ENCODE measurements at regions not wholly inside any gene's neighbourhood (a gene's known extent, or its start where the extent isn't known, plus 50 kb on each side); places are given as distances from the start of the nearest gene placed in this dataset.

DNA sequence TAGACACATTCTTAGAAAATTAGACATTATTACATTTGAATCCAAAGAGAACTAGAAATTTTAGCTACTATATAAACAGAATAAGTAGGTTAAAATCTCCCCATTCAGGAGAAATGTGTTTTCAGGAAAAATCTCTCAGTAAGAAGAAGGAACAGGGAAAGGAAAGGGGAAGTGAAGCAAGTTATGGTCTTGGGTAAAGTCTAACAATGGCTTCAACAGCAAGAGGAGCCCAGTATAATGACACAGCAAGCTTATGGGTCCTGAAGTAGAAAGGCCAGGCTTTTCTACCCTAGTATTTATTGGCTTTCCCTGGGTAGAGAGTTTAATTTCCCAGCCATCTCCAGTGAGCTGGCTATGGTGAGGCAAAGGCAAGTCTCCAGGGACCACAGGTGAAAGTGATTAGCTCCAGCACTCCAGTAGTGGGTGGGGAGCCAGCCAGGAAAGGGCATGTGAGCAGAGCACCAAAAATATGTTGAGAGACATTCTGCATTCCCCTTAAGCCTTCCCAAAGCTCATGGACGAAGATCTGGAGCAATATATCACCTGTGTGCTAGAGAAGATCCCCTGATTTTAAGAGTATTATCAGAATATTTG, 981.7 kb downstream of the NR2F1-AS1 start:
- no peak for DNase-seq

DNA sequence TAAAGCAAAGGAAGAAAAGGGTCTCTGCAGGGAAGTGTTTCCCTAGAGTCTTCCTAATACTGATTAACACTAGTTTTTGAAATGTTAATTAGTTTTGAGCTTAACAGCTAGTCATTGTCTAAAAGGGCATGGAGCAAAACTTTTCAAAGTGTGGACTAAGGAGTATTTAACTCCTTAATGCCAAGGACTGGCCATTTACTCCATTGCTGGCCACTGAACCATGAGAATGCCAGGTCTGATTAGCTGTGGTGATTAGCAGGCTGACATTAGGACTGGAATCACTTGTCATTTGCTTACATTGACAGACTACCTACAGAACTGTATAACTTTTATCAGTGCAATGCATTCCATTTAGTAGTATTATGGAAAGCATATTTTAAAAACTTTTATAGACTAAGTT, 987.0 kb downstream of the NR2F1-AS1 start:
- DNase-seq, result no peak

DNA sequence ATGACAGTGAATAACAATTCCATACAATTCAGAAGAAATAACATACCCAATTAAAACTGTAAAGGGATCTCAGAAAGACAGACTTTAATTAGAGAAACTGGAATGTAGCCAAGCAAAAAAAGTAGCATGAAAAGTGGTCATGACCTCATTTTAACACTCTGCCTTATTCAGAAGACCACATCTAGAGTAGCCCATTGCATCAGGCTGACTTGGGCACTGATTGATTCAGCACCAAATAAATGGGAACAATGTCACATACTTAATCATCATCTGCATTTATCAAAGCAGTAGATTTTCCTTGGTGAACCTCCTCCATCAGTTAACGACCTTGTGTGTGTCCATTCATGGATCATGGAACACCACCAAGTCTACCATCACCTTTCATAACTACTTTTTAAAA, 992.1 kb downstream of the NR2F1-AS1 start:
- no peak for DNase-seq

DNA sequence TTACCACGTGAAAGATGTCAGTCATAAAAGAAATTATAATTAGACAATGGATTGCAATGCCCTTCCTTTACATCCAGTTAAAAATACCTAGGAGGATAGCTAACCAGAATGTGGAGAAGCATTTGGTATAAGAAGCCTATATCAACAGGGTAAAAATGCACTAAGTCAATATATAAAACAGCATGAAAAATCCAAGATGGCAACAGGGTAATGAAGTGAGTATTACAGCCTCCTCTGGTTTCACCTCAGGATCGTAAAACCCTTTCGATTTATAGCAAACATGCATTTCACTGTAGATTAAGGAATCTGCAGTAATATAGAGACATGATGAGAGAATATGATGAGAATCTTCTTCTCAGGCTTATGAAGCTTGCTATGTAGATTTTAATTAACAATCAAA, 999.3 kb downstream of the NR2F1-AS1 start:
- no peak for DNase-seq

- DNase-seq, result no peak
Observed at GRCh38 chr5:92581249-92581648, 999.8 kb downstream of the NR2F1-AS1 start.

GRCh38 chr5:92580814-92581213, 1000.2 kb downstream of the NR2F1-AS1 start:
- DNase-seq, result no peak

- no peak for DNase-seq
Observed at GRCh38 chr5:92574023-92574422, 1007.0 kb downstream of the NR2F1-AS1 start.

DNA sequence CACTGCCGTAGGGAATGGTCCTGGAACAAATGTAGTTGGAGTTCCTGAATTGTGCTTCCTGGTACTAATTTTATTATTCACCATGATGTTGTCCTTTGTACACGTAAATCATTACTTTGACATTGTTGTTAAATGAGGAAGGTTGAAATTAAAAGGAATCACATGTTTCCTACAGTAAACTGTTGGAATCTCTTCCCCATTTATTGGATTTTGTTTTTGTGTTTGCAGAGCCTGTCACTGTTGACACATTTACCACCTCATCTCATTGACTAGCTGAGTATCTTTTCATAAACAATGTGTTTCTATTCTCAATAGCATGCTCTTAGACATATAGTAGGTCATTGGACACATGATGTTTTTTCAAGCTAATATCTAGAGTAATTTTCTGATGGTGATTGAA, 1012.5 kb downstream of the NR2F1-AS1 start:
- no peak for DNase-seq

GRCh38 chr5:92567831-92568450, 1013.1 kb downstream of the NR2F1-AS1 start:
- DNase-seq, result no peak

GRCh38 chr5:92566113-92566786, 1014.8 kb downstream of the NR2F1-AS1 start:
- DNase-seq, result no peak

DNA sequence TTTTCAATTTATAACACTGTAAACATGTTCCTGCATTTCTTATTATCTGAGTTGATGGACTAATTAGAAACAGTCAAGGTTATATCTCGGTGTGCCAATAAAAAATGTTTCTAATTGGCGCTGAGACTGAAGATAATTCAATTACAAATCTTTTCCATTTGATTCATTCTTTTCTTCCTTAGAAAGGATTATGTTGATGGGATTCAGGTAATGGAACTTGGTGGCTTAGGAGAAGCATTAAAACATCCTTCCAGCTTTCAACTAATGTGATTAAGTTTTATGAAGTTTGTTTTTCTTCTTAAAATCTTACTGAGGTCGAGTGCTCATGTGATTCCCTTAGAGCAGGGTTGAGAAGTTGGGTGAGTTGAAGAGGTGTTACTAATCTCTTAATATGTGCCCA, 1015.3 kb downstream of the NR2F1-AS1 start:
- DNase-seq, result no peak

- no peak for DNase-seq
Observed at GRCh38 chr5:92562065-92562464, 1019.0 kb downstream of the NR2F1-AS1 start.

DNA sequence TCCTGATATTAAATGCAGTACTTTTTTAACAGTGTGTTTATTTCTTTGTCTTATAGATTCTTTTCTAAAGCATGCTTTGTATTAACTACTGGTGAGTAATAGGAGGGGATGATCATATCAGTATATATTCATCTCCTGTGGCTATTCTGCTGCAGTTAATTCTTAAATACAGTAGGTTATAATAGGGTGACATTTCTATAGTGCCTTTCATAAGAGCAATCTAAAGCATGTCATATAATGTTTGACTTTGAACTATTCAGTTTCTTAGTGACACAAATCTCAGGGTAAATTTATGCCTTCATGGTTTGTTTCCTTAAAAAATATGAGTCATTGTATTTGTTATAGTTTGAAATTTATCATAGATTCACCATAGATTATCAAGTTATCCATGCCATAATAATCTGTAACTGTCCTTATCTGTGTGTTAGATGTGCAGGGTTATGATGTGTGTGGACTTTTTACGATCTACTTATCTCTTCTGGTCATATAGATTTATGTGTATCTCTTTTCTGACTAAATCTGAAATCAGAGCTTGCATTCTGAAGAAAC, 1019.5 kb downstream of the NR2F1-AS1 start:
- DNase-seq, result no peak

DNA sequence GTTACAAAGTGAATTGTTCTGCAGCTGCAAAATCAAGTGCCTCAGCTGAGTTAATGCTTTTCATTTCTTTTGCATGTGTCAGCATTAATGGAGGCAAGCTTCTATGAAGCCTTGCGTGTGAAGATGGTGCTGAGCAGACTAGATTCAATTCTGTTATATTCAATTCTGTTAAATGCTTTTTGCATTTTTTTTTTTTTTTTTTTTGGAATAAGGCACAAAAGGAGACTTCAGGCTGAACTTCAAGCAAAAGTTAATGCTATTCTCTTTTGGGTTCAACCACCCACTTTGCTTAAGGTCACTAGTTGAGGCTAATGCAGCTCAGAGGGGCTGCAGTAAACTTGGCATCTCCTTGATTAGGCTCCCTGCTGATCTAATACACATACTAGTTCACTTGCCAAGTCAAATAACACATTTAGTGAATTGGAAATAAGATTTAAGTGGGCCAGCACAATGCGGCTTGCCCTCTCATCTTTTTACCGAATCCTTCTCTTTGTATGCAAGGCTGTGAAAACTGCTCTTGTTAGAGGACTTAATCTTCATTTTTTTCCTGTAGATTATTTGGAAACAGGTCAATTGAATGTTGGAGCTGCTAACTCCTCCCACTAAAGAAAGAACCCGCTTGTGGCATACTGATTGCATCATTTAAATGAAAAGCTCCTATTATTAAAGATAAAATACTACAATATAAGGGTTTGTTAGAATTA, 1020.2 kb downstream of the NR2F1-AS1 start:
- DNase-seq, result no peak

DNA sequence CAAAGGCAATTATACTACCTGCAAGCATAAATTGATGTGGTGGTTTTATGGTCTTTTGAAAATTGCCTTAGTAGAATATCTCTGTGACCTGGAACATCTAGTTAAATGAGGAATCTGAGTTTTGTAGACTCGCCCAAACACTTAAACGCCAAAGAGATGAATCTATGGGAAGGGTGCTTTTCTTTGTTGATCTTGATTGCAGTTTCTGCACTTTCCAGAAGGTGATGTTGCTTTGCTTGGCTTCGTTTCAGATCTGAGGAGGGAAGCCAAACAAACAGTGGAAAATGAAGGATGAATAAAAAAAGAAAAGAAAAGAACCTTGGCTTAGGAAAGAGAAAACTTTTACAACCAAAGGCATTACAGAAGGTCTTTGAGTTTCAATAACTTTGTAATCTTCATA, 1021.2 kb downstream of the NR2F1-AS1 start:
- DNase-seq, result no peak

DNA sequence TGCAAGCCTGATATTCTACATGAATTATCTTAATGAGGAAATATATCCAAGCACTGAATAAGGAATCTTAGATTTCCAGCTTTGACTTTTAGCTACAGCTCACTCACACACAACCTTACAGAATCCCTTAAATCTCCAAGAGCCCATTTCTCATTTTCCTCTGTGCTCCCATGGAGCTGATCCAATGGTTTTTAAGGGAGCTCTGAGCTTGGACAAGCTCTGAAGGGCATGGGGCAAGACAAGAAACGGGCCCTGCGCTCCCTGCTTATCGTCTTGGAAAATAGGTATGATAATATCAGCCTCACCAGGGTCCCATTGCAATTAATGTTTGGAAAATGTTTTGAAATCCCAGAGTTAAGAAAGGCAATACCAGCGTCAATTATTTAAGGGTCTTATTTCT, 1021.7 kb downstream of the NR2F1-AS1 start:
- no peak for DNase-seq

- DNase-seq, result no peak
Observed at GRCh38 chr5:92556747-92557146, 1024.3 kb downstream of the NR2F1-AS1 start.

DNA sequence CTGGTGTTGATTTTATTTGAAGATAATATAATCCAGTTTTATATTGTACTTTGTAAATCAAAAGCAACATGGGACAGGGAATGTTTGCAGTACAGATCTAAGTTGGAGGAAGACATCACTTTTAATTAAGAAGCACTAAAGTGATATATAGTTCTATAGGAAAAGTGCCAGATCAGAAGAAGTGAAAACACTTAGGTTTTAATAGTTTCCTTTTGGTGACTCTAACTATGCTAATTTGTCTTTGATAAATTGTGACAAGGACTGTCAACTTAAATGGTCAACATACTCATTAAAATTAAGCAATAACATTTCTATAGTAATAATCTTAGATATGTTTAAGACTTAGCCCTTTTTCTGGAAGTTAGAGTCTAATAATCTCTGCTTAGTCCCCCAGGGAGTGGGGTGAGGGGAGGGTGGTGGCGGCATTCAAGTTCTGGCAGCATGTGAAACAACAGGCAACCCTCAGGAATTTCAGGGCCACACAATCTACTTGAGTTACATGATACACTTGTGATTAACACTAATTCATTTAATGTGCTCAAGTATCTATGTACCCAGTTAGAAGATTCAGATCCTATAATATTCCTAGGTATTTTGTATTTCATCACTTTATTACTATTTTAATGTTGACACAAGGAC, 1026.5 kb downstream of the NR2F1-AS1 start:
- DNase-seq, result no peak

GRCh38 chr5:92553326-92553725, 1027.7 kb downstream of the NR2F1-AS1 start:
- no peak for DNase-seq

DNA sequence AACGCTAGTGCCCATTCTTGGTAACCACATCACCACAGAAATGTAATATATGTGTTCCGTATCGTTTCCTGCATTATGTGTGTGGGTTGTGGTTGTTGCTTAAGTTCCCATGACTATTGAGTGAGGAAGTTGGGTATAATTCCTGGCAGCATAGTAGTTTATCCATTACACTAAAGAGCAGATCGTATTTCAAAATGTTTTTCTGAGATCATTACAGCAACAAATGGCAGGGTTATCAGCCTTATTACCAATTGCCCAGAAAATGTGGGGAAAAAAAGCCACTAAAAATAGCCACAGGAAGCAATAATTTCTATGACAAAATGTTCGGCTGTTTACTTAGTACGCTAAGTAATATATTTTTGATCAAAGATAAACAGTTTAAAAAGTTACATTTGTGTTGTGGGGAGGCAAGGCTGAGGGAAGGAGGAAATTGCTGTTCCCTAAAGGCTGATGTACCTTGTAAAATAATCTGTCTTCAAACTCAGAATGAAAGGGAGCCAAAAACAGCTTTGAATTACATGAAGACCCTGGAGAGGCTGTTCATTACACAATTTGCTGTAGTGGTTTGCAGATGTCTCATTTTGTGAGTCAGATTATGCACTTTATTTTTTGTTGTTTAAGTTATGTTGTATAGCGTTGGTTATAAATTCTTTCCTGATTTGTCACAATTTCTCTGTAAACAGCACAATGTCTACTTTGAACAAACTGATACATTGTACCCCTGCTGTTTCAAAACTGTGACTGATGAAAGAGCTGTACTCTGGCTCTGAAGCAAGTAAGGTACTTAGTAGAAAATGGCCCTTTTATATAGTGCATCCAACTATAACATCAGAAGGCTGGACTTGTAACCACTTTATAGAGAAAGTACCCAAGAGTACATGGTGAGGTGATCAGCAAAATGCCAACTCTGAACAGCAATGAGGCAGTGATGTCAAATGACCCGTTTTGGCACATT, 1028.5 kb downstream of the NR2F1-AS1 start:
- peak; percentile 36 to 55 for DNase-seq

DNA sequence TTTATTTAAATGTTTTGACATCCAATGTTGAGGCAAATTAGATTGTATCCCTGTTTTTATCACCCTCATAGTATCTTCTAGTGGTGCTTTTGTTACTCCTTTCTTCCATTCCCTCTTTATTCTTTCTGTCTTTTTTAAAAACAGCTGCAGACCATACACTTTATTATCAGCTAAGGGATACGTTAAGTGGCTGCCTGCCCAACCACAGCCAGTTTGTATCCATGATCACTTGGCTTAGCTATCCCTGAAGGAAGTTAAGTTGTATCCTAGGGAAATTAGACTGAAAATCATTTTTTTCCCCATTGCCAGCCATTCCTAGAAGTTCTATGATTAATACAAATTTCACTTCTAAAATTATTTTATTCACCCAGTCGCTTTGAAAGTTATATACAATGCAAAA, 1032.7 kb downstream of the NR2F1-AS1 start:
- no peak for DNase-seq

DNA sequence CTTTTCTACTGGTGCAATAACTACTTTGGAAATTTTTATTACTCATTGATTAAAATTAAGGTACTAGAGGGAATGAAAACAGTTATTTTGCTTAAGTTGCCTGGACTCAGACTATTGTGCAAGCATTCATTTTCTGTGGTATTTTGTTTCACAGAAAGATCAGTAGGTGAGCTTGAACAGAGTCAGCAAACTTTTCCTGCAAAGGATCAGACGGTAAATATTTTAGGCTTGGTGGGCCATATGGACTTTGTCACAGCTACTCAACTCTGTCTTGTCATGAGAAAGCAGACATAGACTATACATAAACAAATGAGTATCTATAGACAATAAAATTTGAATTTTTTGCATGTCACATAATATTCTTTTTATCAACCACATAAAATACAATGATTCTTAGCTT, 1036.4 kb downstream of the NR2F1-AS1 start:
- DNase-seq, result no peak

Data from inflammatory macrophage (primary cell).